ENCODE measurements at regions not wholly inside any gene's neighbourhood (a gene's known extent, or its start where the extent isn't known, plus 50 kb on each side); places are given as distances from the start of the nearest gene placed in this dataset.
"Not testable (repeated sequence)": the region's sequence is repeated elsewhere in the genome, so short reads cannot be mapped to it uniquely, and the experiment has no call there.

DNA sequence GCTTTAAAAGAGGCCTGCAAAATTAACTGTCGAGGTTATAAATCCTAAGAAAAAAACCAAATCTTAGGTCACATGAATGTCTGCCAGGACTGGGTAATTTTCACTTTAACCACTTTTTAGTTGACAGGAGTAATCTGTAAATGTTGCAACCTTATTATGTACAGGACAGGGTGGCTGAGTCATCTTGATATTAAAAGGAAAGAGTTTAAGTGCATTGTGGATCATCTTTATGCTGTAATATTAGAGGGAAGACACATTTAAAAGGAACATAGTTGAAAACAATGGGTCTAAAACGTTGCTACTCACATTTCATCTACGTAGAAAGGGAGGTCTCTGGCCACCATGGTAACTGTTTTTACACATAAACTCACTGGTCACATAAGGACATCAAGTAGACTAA is 115.5 kb downstream of the LSMEM1 start:
- no peak for DNase-seq

DNA sequence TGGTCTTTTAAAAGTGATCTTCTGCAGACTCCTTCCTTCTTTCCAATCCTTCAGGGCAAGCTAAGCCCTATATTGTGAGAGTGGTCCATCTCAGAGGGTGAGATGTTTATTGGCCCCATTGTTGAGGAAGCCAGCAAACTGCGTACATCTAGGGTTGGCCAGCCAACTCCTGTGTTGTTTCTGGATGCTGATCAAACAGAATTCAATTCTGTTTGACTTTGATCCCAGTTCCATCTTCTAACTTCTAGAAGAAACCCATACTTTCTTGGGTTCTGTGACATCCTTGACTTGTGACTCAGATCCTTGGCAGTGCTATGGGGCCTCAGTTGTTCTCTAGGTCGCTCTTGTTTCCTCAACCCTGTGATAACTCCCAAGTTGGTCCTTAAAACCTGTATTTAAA is 116.2 kb downstream of the LSMEM1 start:
- no peak for DNase-seq

DNA sequence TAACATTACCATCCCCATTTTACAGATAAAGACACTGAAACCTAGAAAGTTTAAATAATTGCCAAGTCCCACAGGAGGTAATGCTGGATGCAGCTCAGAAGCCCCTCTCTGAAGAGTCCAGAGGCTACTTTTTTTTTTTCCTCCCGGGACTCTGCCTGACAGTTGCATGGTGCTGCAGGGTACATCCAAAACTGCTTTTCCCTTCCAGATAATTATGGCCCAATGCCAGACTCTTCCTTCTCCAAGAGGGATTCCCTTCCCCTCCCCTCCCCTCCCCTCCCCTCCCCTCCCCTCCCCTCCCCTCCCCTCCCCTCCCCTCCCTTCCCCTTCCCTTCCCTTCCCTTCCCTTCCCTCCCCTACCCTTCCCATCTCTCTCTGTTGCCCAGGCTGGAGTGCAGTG is 122.9 kb downstream of the LSMEM1 start:
- DNase-seq, result no peak

DNA sequence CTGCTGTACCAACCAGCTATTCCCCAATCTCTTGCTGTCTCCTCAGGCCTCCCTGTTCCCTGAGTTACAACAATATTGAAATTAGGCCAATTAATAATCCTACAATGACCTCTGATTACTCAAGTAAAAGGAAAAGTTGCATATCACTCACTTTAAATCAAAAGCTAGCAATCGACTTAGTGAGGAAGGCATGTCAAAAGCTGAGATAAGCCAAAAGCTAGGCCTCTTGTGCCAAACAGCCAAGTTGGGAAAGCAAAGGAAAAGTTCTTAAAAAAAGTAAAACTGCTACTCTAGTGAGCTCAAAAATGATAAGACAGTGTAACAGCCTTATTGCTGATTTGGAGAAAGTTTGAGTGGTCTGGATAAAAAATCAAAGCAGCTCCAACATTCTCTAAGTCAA is 129.8 kb downstream of the LSMEM1 start:
- DNase-seq, result no peak

DNA sequence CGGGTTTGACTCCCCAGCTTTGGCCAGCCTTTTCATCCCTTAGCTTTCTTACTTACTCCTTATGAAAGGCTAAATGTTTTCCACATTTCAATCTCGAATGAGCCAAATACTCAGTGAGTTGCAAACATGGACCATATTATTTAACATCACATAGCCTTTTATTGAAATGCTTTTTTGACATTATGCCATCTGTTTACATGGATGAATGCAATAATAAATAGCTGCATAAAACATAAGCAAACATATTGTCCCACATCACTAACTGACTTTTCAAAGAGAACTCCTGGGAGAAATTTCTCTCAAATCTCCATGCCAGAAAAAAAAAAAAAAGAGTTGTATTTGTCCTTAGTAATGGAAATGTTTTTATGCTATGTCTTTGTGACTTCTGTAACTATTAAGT is 134.9 kb downstream of the LSMEM1 start:
- DNase-seq, result no peak

DNA sequence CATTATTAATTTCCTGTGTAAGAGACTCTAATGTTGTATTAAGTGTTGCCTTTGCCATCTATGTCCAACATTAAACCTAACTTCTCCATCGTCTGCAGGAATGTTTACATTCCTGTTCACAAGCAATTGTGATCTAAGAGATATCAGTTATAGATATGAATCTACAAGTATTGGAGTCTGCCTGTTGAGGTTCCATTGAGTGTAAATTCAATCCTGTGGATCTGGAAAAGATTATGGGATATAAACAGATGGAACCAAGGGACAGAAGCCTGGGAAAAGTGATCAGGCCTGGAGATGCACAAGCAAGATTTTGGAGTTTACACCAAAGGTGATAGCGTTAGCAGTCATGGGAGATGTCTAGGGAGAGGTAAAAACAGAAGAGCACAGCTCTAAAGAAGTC is 135.5 kb downstream of the LSMEM1 start:
- no peak for DNase-seq

DNA sequence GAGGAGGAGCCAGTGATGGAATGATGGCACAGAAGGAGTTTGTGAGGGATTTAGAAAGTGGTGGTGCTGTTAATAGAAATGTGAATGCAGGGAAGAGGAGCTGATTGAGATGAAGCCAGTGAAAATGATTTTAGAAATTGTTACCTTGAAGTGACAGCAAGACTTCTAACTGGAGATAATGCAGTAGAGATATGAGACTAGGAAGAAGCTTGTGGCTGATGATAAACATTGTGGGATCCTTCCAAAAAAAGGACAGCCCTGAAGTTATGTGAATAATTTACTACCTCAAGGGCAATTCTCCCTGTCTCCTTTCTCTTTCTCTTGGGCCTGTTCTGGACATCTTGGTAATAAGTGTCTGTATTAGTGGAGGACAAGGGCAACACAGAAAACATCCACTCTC is 138.6 kb downstream of the LSMEM1 start:
- DNase-seq, result no peak

DNA sequence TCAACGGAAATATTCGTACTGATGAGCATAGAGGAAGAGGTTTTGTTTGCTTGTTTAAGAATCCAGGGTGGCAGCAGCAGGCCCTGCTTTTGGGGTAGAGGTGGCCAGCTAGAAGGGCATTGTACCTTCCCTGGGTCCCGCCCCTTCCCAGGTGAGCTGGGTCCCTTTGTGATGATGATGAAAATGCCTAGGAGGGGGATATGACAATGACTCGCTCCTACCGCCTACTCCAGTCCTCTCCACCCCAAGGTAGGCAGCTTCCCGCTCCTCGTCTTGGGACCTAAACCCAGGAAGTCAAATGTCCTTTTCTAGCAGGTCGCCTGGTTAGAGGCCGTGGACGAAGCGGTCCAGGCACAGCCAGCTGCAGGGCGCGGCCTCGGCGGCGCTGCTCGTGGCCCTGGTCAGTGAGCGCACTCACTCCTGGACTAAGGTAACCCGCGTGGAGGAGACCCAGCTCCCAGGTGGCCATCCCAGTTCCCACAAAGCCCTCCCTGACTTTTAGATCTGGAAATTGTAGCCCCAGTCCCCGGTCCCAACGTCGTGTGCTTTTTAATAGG is 141.4 kb downstream of the LSMEM1 start:
- no peak for DNase-seq

DNA sequence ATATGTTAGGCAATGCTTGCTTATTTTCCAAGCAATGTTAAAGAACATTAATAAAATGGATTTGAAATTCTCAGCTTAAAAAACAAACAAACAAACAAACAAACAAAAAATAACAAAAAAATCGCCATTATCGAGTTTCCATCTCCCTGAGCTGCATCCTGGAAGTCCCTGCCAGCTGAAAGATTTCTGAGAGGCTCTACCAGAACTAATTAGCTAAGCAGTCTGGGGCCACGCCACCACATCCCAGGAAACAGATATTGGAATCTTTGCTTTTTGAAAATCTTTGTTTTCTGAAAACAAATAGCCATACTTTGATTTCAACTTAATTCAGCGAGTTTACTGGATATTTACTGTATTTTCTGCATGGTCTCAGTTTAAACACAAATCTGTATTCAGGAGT is 143.6 kb downstream of the LSMEM1 start:
- no peak for DNase-seq

DNA sequence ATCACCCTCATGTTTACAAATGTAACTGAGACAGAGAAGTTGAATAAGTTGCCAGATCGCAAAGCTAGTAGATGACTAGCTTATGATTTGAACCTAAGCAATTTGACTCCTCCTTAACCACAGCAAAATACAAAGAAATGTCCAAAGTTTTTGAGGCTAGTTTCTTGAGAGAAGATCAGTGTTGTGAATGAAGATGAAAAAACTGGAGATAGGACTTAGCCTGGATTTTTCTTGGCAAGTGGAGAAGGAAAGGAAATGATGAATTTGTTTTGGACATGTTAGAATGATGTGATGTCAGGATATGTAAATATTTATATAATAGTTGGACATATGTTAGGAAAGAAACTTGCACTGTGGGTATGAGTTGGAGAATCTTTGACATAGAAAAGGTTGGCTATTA is 149.8 kb downstream of the LSMEM1 start:
- no peak for DNase-seq

DNA sequence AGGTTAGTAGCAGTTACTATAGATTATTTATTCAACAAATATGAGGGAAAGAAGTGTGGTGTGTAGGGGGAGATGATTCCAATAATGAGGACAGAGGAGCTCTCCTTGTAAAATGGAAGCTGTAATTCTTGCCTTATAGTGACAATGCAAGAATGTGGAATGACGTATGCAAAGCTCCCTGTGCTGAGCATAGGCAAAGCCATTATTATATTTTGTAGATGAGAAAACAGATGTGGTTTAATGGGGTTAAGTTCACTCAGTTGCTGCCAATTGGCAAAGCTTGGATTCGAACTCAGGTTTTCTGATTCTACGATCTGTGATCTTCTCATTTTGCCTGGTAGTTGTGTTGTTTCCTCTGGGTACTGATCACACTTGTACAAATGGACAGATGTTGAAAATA is 153.3 kb downstream of the LSMEM1 start:
- DNase-seq, result no peak

DNA sequence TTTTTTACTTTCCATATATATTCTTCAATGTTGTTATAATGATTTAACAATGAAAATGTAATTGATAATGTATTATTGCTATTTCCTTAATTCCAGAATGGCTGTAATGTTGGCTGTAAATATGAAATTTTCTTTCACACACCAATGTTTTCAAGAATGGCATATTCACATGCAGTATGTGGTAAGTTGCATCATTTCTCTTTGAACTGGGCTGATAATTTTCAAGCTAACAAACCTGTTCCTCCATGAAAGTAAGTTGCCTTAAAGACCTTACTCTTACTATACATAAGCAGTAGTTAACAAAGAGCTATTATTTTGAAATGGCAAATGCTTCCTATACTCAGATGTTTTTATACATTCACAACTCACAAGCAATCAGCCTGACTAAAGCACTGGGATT is 154.5 kb downstream of the TMEM168 start:
- no peak for DNase-seq

DNA sequence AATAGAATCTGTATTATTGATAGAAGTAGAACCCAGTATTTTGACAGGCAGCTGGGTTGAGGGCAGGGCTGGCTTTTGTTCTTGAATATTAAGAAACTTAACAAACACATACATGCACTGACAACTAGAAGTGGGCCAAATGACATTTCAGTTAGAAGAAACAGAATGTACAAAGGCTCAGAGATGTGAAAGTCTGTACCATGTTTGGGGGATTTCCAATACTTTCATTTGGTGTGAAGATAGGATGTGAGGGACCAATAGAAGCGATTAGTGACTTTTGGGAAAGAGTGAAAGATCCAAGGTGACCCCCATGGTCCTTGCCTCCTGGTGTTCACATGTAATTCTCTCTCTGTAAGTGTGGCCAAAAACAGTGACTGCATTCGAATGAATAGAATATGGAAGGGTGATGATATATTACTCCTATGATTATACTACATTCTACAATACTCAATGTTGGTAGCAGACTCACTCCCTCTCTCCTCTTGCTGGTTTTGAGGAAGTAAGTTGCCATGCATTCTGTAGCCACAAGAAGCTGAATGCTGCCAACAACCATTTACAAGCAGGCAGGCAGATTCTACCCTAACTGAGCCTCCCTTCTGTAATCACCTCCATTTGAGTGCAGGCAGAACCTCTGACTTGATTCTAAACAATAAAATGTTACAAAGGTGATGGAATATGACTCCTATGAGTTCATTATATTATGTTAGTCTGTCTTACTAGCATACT is 151.4 kb downstream of the TMEM168 start:
- DNase-seq, result no peak

DNA sequence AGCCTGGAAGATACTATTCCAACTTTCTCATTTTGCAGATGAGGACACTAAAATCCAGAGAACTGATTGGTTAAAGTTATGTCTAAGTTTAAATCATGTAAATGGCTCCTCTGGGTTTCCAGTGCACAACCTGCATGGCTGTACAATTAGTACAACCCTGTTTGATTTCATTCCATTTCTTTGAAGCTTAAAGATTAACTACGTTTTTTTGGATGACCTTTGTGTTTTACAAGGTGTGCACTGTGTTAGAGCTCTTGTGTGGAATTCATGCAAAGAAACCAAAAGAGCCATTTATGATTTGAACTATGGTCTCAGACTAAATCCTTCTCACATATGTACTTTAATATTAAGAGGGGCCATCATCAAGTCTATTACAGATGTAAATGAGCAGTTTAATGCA is 149.5 kb downstream of the TMEM168 start:
- DNase-seq, result no peak

DNA sequence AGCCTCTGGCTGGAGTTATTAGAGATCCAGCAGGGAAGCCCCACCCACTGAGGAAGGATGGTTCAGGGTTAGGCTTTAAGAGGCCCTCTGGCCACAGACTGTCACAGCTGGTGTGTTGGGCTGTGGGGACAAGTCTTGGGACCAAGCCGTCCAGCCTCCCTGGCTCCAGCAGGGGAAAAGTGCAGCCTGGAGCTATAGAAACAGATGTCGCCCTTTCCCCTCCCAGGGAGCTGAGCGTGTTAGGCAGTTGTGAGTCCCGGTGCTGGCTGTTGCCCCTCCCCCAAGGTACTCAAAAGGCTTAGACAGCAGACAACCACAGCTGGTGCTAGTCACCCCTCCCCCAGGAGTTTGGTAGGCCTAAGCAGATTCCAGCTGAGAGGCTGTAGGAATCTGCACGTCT is 143.4 kb downstream of the TMEM168 start:
- no peak for DNase-seq

DNA sequence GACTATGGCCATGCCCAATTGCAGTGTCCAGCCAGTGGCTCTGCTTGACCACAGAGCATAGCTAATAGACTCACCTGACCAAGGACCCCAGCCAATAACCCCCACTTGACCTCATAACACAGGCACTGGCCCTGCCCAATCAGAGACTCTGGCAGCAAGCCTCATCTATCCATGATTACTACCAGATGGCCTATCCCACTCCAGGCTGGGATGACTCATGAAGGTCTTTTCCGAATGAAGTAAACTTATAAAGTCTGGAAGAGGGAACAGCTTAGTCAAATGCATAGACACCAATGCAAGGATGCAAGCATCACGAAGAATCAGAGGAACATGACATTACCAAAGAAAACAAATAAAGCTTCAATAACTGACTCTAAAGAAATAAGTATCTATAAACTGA is 141.4 kb downstream of the TMEM168 start:
- DNase-seq, result no peak

DNA sequence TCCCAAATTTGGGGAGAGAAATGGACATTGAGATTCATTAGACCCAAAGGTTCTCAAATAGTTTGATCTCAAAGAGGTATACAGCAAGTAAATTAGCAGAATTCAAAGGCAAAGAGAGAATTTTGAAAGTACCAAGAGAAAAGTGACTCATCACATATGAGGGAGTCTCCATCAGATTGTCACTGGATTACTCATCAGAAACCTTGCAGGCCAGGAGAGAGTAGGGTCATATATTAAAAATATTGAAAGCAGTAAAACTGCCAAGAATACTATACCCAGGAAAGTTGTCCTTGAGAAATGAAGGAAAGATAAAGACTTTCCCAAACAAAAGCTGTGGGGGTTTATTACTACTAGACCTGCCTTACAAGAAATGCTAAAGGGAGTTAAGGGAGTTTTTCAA is 140.6 kb downstream of the TMEM168 start:
- no peak for DNase-seq

DNA sequence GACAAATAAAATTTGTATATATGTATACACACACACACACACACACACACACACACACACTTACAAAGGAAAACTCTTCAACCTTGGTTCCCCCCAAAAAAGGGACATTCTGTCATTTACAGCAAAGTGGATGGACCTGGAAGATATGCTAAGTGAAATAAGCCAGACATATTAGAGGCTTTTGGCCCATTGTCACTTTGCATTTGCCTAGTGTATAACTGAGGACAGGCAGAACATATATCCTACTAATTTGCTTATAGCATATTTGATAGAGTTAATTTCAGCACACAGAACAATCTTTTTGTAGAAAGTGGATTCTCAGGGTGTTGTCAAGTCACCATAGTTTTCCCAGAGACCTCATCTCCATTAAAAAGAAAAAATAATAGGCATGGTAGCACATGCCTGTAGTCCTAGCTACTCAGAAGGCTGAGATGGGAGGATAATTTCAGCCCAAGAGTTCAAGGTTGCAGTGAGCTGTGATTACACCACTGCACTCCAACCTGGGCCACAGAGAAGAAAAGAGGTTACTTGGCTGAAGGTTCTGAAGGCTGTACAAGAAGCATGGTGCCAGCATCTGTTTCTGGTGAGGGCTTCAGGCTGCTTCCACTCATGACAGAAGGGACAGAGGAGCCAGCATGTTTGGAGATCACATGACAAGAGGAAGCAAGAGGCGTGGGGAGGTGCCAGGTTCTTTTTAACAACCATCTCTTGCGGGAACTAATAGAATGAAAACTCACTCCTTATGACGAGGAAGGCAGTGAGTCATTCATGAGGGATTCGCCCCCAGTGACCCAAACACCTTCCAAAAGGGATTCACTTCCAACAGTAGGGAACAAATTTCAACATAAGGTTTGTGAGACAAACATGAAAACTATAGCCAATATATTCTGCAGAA is 135.6 kb downstream of the TMEM168 start:
- no peak for DNase-seq

DNA sequence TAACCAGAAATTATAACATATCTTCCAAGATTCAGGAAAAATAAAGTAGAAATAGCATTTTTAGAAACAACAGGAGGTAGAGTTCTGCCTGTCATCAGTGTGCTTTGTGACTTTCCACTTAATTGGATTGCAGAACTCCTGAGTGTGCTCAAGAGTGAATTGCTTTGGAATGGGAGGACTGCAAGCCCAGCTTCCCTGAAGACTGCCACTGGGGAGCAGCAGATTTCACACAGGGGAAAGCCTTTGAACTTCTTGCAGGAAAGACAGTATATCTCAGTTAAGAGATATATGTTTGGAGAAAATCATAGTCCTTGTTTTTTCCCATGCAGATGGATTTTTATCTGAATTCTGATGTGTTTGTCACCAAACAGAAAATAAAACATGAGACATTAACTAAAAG is 124.5 kb downstream of the TMEM168 start:
- DNase-seq, result no peak

DNA sequence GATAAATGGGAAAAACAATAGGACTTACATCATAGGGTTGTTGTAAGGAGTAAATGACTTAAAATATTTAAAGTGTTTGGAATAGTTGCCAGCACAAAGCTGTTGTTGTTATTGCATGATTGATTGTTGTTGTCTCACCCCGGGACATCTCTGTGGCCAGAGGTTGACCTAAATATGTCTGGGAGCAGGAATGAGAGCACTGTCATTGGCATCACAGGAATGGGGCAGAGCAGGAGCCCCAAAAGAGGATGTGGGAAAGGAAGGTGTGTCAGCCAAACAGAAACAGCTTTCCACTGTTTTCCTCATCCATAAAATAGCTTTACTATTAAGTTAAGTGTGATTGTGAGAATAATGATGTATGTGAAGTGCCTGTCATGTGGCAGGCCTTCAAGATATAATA is 121.6 kb downstream of the TMEM168 start:
- no peak for DNase-seq

DNA sequence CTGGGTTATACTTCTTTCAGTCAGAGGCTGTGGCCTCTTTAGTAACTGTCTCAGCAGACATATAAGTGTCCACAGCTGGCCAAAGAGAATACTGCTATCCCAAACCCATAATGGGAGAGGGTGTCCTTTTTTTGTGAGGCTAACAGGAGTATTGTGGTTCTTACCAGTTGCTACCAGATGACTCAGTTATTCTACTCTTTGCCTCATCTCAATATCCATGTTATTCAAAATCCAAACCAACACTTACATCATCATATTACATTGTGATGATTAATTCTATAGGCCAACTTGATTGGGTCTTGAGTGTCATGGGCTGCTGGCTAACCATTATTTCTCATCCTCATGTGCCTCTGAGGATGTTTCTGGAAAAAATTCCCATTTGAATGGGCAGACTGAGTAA is 120.9 kb downstream of the TMEM168 start:
- no peak for DNase-seq

DNA sequence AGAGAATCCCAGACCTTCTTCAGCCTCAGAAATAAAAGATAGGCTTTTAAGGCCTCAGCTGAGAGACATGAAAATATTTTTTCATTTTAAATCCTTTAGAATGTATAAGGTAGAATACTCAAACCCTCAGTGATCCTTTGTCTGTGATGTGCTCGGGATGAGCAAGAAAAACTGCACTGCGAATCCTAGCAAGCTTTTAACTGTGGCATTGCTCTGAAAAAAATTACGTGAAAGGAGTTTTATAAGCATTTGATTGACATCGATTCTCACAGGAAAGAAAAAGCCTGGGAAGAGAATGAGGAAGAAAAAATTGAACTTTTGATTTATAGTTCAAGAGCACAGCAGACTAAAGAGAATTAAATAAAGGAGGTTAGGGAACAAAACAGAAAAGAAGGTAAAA is 120.0 kb downstream of the TMEM168 start:
- no peak for DNase-seq

DNA sequence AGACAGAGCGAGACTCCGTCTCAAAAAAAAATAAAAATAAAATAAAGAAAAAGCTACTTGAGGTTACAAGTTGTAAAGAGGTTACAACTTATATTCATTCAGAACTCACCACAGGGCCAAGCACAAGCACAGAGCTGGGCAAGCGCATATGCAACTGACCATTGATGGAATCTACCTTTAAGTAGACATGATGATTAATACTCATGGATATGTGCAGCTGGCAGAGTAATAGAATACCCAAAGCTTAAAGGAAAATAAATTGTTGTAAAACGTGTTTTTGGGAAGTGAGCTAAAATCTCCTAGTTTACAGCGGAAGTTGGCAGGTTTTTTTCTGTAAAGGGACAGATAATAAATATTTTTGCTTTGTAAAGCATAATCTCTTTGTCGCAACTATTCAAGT is 111.6 kb downstream of the TMEM168 start:
- no peak for DNase-seq

DNA sequence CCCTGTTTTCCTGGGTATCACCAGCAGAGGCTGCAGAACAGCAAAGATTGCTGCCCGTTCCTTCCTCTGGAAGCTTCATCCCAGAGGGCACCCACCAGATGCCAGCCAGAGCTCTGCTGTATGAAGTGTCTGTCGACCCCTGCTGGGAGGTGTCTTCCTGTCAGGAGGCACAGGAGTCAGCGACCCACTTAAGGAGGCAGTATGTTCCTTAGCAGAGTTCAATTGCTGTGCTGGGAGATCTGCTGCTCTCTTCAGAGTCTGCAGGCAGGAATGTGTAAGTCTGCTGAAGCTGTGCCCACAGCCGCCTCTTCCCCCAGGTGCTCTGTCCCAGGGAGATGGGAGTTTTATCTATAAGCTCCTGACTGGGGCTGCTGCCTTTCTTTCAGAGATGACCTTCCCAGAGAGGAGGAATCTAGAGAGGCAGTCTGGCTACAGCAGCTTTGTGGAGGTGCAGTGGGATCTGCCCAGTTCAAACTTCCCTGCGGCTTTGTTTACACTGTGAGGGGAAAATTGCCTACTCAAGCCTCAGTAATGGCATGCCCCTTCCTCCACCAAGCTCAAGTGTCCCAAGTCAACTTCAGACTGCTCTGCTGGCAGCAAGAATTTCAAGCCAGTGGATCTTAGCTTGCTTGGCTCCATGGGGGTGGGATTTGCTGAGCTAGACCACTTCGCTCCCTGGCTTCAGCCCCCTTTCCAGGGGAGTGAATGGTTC is 100.6 kb downstream of the TMEM168 start:
- DNase-seq, result not testable (repeated sequence)

Measured in CD4-positive, alpha-beta T cell treated with Interleukin-17A for 1 hour (primary cell).